NCI-H1930 (cell line): ENCODE measurements at regions not wholly inside any gene's neighbourhood (a gene's known extent, or its start where the extent isn't known, plus 50 kb on each side); places are given as distances from the start of the nearest gene placed in this dataset.

Source experiments
- DNase-seq, 2 experiments: peaks; one replicate each; lab custom pipeline; 2025; lab: John Stamatoyannopoulos, UW

DNA sequence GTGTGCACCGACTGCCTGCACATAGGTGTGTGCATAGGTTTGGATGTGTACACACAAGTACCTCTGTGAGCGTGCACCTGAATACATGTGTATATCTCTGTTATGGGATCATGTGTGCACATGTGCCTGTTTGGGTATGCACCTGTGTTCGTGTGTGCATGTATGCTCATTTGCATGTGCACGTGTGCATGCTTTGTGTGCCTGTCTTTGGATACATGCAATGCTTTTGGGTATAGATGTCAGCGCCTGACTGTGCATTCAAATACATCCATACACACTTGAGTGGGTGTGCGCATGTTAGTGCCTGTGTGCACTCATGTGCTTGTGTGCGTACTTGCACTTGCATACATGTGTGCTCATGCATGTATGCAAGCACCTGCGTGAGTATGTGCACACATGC, 258.1 kb downstream of the IRX2 start:
- DNase-seq = no peak

DNA sequence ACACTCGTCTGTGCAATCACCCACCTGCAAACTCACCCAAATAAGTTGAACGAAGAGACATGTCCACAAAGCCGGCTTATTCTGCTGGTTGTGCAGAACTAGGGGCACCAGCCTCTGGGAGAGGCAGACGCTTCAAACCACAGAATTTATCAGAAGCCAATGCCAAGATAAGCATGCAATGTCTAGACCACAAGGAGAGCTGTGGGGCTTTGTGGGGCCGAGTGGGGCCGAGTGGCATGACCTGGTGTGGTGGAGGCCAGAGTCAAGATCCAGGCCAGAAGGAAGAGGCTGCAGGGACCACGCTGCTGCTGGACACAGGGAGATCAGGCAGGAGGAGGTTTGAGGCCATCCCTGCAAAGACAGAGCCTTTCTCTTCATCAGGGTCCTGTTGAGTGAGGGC, 259.0 kb downstream of the IRX2 start:
- DNase-seq = no peak

DNA sequence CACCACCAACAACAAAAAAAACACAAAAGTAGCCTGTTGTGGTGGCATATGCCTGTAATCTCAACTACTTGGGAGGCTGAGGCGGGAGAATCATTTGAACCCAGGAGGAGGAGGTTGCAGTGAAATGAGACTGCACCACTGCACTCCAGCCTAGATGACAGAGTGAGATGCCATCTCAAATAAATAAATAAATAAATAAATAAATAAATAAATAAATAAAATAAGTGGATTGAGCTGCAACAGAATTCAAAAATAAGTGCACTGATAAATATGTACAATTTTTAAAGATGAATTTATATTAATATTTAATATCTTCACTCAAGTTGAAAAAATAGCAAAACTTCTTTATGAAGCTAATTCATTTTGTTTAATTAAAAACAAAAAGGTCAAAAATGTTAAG, 259.6 kb downstream of the IRX2 start:
- no peak for DNase-seq

DNA sequence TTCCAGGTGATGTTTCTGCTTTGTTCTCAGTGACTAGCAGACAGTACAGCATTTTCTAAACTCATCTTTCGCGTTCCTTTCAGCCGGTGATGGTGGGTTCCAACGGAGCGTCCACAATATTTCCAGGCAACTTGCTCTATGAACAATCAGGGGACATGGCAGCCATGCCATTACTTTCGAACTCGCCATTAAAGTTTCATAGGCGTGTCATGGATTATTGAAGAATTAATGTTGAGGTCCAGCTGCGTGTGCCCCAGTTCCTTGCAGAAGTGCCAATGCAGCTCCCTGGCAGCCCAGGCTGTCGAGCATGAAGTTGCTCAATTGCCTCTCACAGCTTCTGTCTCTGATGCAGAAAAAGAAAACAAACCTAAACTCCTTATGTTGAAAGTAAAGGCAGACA, 262.2 kb downstream of the IRX2 start:
- DNase-seq = no peak

DNA sequence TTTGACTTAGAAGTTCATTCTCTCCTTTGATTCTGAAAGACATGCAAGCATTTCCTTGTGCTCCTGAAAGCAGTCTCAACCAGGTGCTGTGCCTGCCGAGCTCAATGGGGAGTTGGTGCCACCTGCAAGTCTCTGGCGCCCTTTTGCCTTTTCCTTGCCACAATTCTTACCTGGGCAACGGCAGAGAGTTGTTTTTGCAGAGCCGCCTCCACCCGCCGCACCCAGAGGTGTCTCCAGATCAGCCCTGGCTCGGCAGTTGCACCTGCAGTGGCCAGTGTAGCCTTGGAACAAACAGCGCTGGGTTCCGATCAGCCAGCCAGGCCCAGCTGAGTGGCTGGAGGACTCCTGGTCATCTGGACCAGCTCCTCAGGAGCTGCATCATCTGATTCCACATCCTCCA, 262.9 kb downstream of the IRX2 start:
- DNase-seq = no peak

DNA sequence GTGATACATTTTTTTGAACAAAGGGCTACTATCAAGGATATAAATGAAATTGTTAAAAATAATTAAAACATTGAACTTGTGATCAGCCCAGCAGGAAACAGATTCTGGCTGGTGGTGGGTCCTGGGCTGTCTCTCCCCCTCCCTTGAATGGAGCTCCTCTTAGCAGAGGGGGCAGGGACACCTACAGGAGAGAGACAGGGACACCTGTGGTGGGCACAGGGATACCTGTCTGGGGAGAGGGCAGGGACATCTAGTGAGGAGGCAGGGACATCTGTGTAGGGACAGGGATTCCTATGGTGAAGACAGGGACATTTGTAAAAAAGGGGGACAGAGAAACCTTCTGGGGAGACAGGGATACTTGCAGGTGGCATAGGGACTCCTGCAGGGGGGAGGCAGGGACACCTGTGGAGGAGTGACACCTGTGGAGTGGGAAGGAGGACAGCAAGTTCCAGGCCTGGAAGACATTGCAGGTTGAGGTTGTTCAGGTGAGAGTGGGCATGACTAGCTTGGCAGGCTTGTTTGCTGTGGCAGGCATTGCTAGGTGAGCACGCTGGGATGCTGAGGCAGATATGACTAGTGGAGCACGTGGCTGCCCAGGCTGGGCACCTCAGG, 264.2 kb downstream of the IRX2 start:
- no peak for DNase-seq

DNA sequence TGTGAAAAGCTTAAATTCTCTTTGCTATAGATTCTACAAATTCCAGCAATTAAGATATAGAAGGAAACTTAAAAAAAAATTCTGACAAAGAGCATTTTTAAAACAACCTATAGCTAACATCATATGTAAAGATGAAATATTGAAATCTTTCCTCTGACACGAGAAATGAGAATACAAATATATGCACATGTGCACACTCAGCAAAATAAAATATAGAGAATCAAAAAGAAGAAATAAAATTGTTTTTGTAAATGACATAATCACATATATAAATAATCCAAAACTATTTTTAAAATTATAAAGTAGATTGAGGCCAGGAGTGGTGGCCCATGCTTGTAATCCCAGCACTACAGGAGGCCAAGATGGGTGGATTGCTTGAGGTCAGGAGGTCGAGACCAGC, 265.1 kb downstream of the IRX2 start:
- no peak for DNase-seq

DNA sequence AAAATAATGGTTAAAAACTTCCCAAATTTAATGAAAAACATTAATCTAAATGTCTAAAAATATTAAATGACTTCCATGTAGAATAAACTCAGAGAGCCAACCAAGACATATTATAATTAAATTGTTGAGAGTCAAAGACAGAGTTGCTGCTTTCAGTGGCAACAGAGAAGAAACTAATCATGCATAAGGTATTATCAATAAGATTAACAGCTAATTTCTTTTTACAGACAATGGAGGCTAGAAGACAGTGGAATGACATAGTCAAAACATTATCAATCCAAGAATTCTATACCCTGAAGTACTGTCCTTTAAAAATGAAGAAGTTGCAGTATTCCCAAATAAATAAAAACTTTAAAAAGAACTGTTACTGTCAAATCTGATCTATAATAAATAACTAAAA, 268.7 kb downstream of the IRX2 start:
- no peak for DNase-seq

DNA sequence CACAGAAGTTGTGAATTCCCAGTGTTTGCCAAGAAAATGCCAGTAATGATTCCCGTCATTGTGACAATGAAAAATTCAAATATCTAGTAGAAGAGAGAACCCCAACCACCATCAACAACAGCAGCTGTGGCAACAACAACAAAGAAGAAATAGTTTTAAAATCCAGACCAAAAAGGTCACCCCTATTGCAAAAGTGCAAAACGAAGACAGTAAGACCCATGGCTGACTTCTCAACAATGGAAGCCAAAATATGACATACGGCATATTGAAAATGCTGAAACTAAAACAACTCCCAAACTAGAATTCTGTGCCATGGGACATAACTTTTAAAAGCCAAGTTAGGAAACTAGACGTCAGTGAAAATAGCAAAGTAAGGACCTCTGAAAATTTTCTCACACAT, 270.6 kb downstream of the IRX2 start:
- no peak for DNase-seq

DNA sequence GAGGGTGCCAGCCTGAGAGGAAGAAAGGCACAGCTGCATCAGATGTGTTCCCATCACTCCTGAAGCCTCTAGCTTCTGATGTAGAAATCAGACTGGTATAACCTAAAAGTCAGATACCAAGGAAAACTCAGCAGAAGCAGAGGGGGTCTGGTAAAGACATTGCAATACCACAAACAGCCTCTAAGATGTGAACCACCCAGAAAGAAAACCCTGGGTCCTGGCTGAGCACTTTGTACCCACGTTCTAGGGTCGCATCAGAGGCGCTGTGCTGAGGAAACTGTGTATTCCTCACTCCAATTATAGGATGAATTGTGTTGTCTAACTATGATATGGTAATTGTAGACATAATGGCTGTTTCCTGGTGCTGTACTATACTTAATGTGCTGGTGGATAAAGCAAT, 275.6 kb downstream of the IRX2 start:
- DNase-seq = no peak

DNA sequence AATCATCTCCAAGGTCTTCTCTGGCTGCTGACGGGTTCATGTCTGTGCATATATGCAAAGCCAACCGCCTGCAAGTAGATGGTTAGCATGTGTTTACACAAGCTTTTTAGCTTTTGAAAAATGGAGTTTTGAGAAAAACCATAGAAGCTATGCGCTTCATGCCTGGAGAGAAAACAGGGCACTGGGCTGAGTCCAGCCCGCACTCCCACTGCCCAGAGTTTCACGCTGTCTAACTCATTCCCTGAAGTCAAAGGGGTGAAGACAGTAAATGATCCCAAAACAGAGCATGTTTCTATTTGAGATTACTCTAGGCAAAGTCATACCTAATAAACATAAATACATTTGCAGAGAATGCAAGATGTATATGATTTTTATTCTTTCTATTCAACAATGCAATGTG, 278.8 kb downstream of the IRX2 start:
- DNase-seq = no peak

DNA sequence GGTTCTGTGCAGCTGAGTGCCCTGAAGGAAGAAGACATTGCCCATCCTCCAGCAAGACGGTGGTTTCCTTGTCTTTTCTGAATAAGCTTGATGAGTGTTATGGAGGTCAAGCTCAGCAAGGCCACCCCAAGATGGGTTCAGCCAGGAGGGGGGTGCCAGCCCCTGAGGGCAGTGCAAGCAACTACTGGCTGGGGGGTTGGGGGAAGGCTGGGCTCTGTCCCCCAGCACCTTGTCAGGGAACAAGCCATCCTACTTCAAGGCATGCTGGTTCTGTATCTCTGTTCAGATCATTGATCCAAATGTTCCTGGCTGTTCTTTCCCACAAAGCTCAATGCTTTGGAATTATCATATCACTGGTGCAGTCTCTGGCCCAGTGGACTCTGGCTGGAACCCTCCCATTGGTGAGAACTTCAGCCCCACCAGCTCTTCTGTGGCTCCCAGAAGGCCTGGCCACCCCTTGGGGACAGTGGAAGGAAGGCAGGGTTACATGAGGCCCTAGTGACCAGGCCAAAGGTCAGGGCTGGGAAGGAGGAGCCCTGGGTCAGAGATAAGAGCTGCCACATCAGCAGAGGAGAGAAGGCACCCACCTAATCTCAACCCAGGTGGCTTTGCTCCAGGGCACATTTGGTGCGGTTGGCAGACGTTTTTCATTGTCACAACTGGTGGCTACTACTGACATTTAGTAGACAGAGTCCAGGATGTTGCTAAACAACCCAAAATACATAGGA, 280.2 kb downstream of the IRX2 start:
- no peak for DNase-seq

DNA sequence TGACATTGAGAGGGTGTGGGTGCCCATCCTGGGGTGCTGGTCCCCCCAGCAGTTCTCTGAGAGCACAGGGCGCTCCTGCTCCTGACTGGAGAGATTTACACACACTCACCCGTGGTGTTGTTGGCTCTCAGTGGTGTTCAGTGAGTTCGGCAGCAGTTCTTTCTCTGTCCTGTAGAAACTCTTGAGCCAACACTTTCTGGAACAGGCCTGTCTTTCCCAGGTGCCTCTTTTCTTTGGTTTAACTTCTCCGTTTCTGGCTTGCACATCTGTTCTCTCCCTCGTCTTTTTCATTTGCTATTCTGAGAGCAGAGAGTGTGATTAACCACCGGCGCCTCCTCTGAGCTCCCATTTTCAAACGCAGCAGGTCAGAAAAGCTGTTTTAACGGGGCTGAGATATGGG, 284.5 kb downstream of the IRX2 start:
- DNase-seq = no peak

DNA sequence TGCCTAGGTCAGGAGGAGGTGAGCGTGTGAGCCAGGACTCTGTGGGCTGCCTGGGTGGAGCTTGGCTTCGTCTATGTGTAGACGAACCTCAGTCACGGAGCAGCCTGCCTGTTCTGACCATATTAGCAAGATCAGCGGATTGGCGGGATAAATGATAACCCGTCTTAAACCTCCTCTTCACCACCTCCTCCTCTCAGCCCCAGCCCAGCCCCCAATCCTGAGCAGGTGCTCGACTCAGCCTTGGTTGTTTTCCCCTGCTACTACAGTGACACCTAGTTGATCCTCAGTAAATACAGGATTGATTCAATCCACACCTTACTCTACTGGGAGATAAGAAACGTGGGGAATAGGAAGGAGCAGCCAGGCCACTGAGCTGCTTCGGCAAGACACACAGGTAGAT, 286.1 kb downstream of the IRX2 start:
- no peak for DNase-seq

DNA sequence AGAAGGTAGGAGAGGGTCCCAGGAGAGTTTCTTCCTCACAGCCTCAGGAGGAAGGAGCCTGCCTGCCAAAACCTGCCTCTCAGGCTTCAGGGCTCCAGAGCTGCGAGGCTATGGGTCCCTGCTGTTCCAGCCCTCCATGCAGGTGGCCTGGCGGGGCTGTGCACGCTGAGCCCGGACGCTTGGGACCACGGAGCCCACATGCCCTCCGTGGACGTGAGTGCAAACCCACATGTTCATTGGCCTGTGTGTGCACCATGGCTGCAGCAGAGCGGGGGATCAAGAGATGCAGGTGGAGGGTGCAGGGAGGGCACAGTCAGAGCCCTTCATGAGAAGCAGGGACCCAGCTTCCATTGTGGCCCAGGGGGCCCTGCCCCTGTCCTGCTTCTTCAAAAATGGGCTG, 287.3 kb downstream of the IRX2 start:
- DNase-seq = no peak

DNA sequence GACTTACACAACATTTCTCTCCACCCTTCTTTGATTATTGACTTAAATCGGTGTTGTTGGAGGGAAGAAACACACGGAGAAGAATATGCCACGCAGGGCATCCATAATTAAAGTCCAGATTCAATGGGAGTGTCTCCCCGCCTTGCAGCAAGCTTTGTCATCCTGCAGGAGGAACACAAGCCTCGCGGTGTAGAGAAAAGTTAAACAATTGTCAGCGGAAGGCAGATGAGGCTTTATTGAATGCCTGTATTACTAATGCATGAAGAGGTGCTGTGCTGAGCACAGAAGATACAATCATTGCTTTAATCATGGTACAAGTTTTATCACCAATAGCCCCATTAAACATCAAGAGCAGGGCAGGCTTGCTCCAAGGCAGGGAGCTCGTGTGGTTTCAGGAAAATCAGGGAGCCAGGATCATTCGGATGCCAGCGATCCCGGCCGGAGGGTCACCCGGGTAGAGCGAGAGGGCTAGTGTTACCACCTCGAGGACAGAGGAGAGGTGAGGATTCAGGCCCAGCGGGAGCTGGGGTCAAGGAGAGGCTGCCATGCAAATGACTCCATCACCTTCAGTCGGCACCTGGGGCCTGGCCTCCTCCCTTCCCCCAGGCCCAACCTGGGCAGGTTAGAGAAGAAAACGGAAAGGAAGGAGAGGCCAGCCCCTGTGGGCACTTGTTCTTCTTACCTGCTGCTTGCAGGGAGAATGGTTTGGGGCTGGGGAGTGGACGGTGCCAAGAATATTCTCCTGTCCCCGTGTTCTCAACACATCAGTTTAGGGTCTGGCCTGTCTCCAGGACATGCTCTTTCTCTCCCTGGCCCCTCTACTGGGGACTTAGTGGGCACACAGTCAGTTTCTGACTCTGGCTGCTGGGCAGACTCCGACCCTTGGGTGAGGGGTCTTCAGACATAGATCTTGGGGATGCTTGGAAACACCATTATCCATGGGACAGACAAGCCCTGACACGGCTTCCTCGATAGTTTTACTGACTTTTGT, 289.5 kb downstream of the IRX2 start:
- no peak for DNase-seq

DNA sequence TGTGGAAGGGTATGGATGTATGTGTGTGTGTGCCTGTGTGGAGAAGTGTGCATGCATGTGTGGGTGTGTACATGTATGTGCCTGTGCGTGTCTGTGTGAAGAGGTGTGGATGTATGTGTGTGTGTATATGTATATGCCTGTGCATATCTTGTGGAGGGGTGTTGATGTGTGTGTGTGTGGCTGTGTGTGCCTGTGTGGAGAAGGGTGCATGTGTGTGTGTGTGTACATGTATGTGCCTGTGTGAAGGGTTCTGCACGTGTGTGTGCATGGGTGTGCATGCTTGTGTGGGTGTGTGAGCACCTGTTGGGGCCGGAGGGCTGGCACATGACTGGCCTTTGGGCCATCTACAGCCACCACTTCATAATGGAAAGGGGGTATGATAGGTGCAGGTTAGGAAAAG, 291.4 kb downstream of the IRX2 start:
- DNase-seq = no peak

DNA sequence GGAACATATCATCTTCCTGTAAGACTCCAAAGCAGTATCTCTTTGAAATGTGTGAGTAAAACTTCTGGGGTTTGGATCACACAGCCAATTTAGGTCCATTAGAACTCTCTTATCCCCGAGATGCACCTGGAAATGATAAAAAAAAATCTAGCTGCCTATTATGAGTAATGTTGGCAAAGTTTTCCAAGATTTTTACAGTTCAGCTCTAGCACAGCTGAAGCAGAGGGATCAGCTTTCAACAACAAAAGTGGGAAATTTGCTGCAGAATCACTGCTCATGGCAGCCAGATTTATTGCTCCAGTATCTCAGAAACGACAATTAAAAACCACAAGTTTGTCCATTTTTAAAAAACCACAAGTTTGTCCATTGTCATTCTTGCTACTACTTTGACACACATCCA, 292.2 kb downstream of the IRX2 start:
- no peak for DNase-seq

DNA sequence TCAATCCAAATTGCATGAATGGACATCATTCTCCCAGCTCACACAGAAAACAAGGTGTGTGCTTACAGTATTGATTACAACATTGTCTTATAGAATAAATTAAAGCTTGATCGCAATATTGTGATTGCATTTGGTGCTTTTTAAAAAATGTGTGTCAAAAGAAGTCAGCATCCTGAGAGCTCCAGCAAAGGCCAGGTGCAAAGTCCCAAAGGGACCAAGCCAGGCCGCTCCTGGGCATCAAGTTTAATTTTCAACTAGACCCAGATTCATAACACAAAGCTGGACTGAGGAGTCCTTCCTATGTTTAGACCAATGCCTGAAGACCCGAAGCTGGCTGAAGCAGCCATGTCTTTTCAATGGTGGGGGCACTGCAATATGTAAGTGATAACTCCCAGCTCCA, 295.6 kb downstream of the IRX2 start:
- DNase-seq = no peak

DNA sequence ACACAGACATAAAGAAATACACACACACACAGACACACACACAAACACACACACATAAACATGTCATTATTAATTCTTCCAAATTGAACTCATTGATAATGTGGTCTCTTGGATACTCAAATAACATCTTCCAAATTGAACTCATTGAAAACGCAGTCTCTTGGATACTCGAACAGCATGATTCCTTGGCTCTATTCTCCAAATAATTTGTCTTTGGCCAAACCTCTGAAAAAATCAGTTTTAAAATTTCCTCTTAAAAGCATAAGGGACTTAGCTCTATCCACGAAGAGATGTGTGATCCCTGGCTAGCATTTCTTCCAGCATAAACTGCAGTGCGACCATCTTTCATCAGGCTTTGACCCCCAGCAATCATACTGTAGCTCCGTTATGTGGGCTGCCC, 296.6 kb downstream of the IRX2 start:
- no peak for DNase-seq

DNA sequence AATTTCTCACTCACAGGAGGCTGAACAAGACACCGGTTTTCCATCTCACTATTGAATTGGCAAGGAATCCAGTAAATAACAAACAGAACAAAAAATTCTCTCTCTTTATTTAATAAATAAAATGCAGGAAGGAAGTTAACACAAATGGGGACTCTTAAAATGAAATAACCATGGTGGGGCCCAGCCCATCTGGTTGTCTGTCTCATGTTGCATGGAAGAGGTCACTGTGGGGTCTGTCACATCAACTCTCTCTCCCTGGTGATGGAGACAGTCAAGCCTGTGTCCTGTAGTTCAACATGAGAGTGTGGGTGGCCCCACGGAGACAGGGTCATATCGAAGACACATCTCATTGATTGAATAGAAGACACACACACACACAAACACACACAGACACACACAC, 297.7 kb downstream of the IRX2 start:
- DNase-seq = no peak

DNA sequence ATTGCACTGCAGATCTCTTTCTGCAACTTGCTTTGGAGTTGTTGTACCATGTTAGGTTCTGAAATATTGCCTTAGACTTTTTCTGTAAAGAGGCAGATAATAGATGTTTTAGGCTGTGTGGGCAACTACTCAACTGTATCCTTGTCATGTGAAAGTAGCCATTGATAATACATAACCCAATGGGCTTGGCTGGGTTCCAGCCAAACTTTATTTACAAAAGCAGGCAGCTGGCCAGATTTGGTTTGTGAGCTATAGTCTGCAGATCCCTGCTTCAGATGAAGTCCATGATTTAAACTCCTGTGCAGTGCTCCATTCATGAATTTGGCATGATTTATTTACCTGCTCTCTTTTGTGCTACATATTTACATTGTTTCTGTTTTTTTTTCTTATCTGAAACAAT, 300.4 kb downstream of the IRX2 start:
- DNase-seq = no peak
